HEK293 (cell line): ENCODE measurements at regions not wholly inside any gene's neighbourhood (a gene's known extent, or its start where the extent isn't known, plus 50 kb on each side); places are given as distances from the start of the nearest gene placed in this dataset.

Source experiments
- CTCF ChIP-seq: fragments of 450-650 bp; formaldehyde crosslinking; IDR thresholded peaks from 2 replicates; pipeline ENCODE4 v1.5.1; 2016; ENCODE audit warnings: missing biosample characterization, missing genetic modification characterization
- REST ChIP-seq: fragments of 450-650 bp; formaldehyde crosslinking; IDR thresholded peaks from 2 replicates; pipeline ENCODE4 v1.5.1; 2016; ENCODE audit warnings: missing biosample characterization, missing genetic modification characterization
- ZBTB11 ChIP-seq: fragments of 450-650 bp; formaldehyde crosslinking; conservative IDR thresholded peaks from 2 replicates; pipeline ENCODE4 v1.5.1; 2016; ENCODE audit warnings: low read depth, missing biosample characterization, missing genetic modification characterization
- ZFP37 ChIP-seq: fragments of 450-650 bp; formaldehyde crosslinking; IDR thresholded peaks from 2 replicates; pipeline ENCODE4 v1.5.1; 2016; ENCODE audit warnings: missing biosample characterization, missing genetic modification characterization
- ZNF121 ChIP-seq: fragments of 450-650 bp; formaldehyde crosslinking; IDR thresholded peaks from 2 replicates; pipeline ENCODE4 v1.5.1; 2016; ENCODE audit warnings: missing biosample characterization, missing genetic modification characterization
- ZNF155 ChIP-seq: fragments of 450-650 bp; formaldehyde crosslinking; IDR thresholded peaks from 2 replicates; pipeline ENCODE4 v1.5.1; 2016; ENCODE audit warnings: missing biosample characterization, missing genetic modification characterization
- ZNF174 ChIP-seq: fragments of 450-650 bp; formaldehyde crosslinking; IDR thresholded peaks from 2 replicates; pipeline ENCODE4 v1.5.0; 2017; ENCODE audit warnings: missing biosample characterization, mild to moderate bottlenecking, missing genetic modification characterization
- ZNF302 ChIP-seq: fragments of 450-650 bp; formaldehyde crosslinking; IDR thresholded peaks from 2 replicates; pipeline ENCODE4 v1.5.1; 2016; ENCODE audit warnings: missing biosample characterization, missing genetic modification characterization, low read depth
- ZNF311 ChIP-seq: fragments of 450-650 bp; formaldehyde crosslinking; IDR thresholded peaks from 2 replicates; pipeline ENCODE4 v1.5.1; 2017; ENCODE audit warnings: missing biosample characterization, missing genetic modification characterization, borderline replicate concordance
- ZSCAN5A ChIP-seq: fragments of 450-650 bp; formaldehyde crosslinking; IDR thresholded peaks from 2 replicates; pipeline ENCODE4 v1.5.1; 2016; ENCODE audit warnings: missing biosample characterization, missing genetic modification characterization

- no peak for TF ChIP-seq CTCF
- TF ChIP-seq ZBTB11 (tag by site-specific recombination): no peak
- no peak for TF ChIP-seq ZNF174 (tag by site-specific recombination)
- no peak for TF ChIP-seq ZNF311 (tag by site-specific recombination)
- no peak for TF ChIP-seq REST (tag by site-specific recombination)
- TF ChIP-seq ZFP37: no peak
- no peak for TF ChIP-seq ZNF155
- no peak for TF ChIP-seq ZNF302 (tag by site-specific recombination)
- no peak for TF ChIP-seq ZSCAN5A (tag by site-specific recombination)
- TF ChIP-seq ZNF121 (tag by site-specific recombination): no peak
Measured at GRCh38 chr13:63954683-63955082, 2539.0 kb upstream of the PCDH20 start.
